ENCODE measurements at regions not wholly inside any gene's neighbourhood (a gene's known extent, or its start where the extent isn't known, plus 50 kb on each side); places are given as distances from the start of the nearest gene placed in this dataset.

GRCh38 chr9:89872426-89872912, 267.7 kb downstream of the GADD45G start:
- Histone ChIP-seq H3K27me3 (ENCODE audit: control insufficient read depth, insufficient read depth, low read length, poor library complexity, severe bottlenecking) (no peaks in the 10 kb centered on the region), H3K4me3 (ENCODE audit: insufficient read depth, low read depth, low read length) (no peak overlapping the region), H3K27ac (ENCODE audit: insufficient read depth, low read depth, low read length, poor library complexity, severe bottlenecking) (no peak overlapping the region), H3K9me3 (ENCODE audit: control insufficient read depth, low read length) (no peaks in the 10 kb centered on the region), H3K36me3 (ENCODE audit: control insufficient read depth, insufficient read depth, low read length) (no peaks in the 10 kb centered on the region), H3K4me1 (ENCODE audit: control insufficient read depth, insufficient read depth, low read length) (peaks cover 8% of the 10 kb centered on the region)
- WGBS, 2 experiments, result 85 to 89% methylated on average over 9 of the region's 9 CpGs

GRCh38 chr9:89872913-89873707, 268.3 kb downstream of the GADD45G start:
- no peak overlapping the region for H3K27ac ChIP-seq (ENCODE audit: insufficient read depth, low read depth, low read length, poor library complexity, severe bottlenecking)
- no peaks in the 10 kb centered on the region for H3K27me3 ChIP-seq (ENCODE audit: control insufficient read depth, insufficient read depth, low read length, poor library complexity, severe bottlenecking)
- no peak overlapping the region for H3K4me3 ChIP-seq (ENCODE audit: insufficient read depth, low read depth, low read length)
- 92 to 95% methylated on average over 11 of the region's 11 CpGs for WGBS, 2 experiments
- H3K9me3 ChIP-seq (ENCODE audit: control insufficient read depth, low read length), result no peaks in the 10 kb centered on the region
- no peaks in the 10 kb centered on the region for H3K36me3 ChIP-seq (ENCODE audit: control insufficient read depth, insufficient read depth, low read length)
- peaks cover 8% of the 10 kb centered on the region for H3K4me1 ChIP-seq (ENCODE audit: control insufficient read depth, insufficient read depth, low read length)

- Histone ChIP-seq H3K4me3 (ENCODE audit: insufficient read depth, low read depth, low read length) (no peak overlapping the region), H3K27ac (ENCODE audit: insufficient read depth, low read depth, low read length, poor library complexity, severe bottlenecking) (no peak overlapping the region), H3K9me3 (ENCODE audit: control insufficient read depth, low read length) (no peaks in the 10 kb centered on the region), H3K4me1 (ENCODE audit: control insufficient read depth, insufficient read depth, low read length) (peaks cover 8% of the 10 kb centered on the region), H3K27me3 (ENCODE audit: control insufficient read depth, insufficient read depth, low read length, poor library complexity, severe bottlenecking) (no peaks in the 10 kb centered on the region), H3K36me3 (ENCODE audit: control insufficient read depth, insufficient read depth, low read length) (no peaks in the 10 kb centered on the region)
- 92 to 93% methylated on average over 8 of the region's 8 CpGs for WGBS, 2 experiments
Observed at GRCh38 chr9:89873801-89874200, 269.0 kb downstream of the GADD45G start.

GRCh38 chr9:89874351-89875321, 269.8 kb downstream of the GADD45G start:
- Histone ChIP-seq H3K36me3 (ENCODE audit: control insufficient read depth, insufficient read depth, low read length) (no peaks in the 10 kb centered on the region), H3K9me3 (ENCODE audit: control insufficient read depth, low read length) (no peaks in the 10 kb centered on the region), H3K4me1 (ENCODE audit: control insufficient read depth, insufficient read depth, low read length) (peaks cover 8% of the 10 kb centered on the region), H3K4me3 (ENCODE audit: insufficient read depth, low read depth, low read length) (no peak overlapping the region), H3K27me3 (ENCODE audit: control insufficient read depth, insufficient read depth, low read length, poor library complexity, severe bottlenecking) (no peaks in the 10 kb centered on the region), H3K27ac (ENCODE audit: insufficient read depth, low read depth, low read length, poor library complexity, severe bottlenecking) (no peak overlapping the region)
- WGBS, 2 experiments, result 84 to 86% methylated on average over 18 of the region's 18 CpGs

- 87% methylated on average over 18 of the region's 18 CpGs for WGBS, 2 experiments
- H3K36me3 ChIP-seq (ENCODE audit: control insufficient read depth, insufficient read depth, low read length), result no peaks in the 10 kb centered on the region
Observed at GRCh38 chr9:89877051-89878002, 272.5 kb downstream of the GADD45G start.

GRCh38 chr9:89878003-89878411, 273.2 kb downstream of the GADD45G start:
- Histone ChIP-seq H3K27ac (ENCODE audit: insufficient read depth, low read depth, low read length, poor library complexity, severe bottlenecking) (no peak overlapping the region), H3K36me3 (ENCODE audit: control insufficient read depth, insufficient read depth, low read length) (no peaks in the 10 kb centered on the region), H3K27me3 (ENCODE audit: control insufficient read depth, insufficient read depth, low read length, poor library complexity, severe bottlenecking) (no peaks in the 10 kb centered on the region), H3K4me1 (ENCODE audit: control insufficient read depth, insufficient read depth, low read length) (peaks cover 8% of the 10 kb centered on the region), H3K4me3 (ENCODE audit: insufficient read depth, low read depth, low read length) (no peak overlapping the region), H3K9me3 (ENCODE audit: control insufficient read depth, low read length) (no peaks in the 10 kb centered on the region)
- WGBS, 2 experiments, result 88% methylated on average over 5 of the region's 5 CpGs

More at GRCh38 chr9:89877051-89878002, 272.5 kb downstream of the GADD45G start:
- no peaks in the 10 kb centered on the region for H3K27me3 ChIP-seq (ENCODE audit: control insufficient read depth, insufficient read depth, low read length, poor library complexity, severe bottlenecking)
- peaks cover 8% of the 10 kb centered on the region for H3K4me1 ChIP-seq (ENCODE audit: control insufficient read depth, insufficient read depth, low read length)
- H3K27ac ChIP-seq (ENCODE audit: insufficient read depth, low read depth, low read length, poor library complexity, severe bottlenecking), result no peak overlapping the region
- no peak overlapping the region for H3K4me3 ChIP-seq (ENCODE audit: insufficient read depth, low read depth, low read length)
- H3K9me3 ChIP-seq (ENCODE audit: control insufficient read depth, low read length), result no peaks in the 10 kb centered on the region

- no peaks in the 10 kb centered on the region for H3K27me3 ChIP-seq (ENCODE audit: control insufficient read depth, insufficient read depth, low read length, poor library complexity, severe bottlenecking)
- peaks cover 8% of the 10 kb centered on the region for H3K4me1 ChIP-seq (ENCODE audit: control insufficient read depth, insufficient read depth, low read length)
- H3K9me3 ChIP-seq (ENCODE audit: control insufficient read depth, low read length), result no peaks in the 10 kb centered on the region
- no peak overlapping the region for H3K4me3 ChIP-seq (ENCODE audit: insufficient read depth, low read depth, low read length)
- H3K36me3 ChIP-seq (ENCODE audit: control insufficient read depth, insufficient read depth, low read length), result no peaks in the 10 kb centered on the region
- WGBS, 2 experiments, result 83 to 86% methylated on average over 6 of the region's 6 CpGs
- no peak overlapping the region for H3K27ac ChIP-seq (ENCODE audit: insufficient read depth, low read depth, low read length, poor library complexity, severe bottlenecking)
Observed at GRCh38 chr9:89878687-89879086, 273.9 kb downstream of the GADD45G start.

GRCh38 chr9:89879276-89879675, 274.5 kb downstream of the GADD45G start:
- 83 to 84% methylated on average over 6 of the region's 6 CpGs for WGBS, 2 experiments
- Histone ChIP-seq H3K4me1 (ENCODE audit: control insufficient read depth, insufficient read depth, low read length) (peaks cover 8% of the 10 kb centered on the region), H3K4me3 (ENCODE audit: insufficient read depth, low read depth, low read length) (no peak overlapping the region), H3K27ac (ENCODE audit: insufficient read depth, low read depth, low read length, poor library complexity, severe bottlenecking) (no peak overlapping the region), H3K9me3 (ENCODE audit: control insufficient read depth, low read length) (no peaks in the 10 kb centered on the region), H3K27me3 (ENCODE audit: control insufficient read depth, insufficient read depth, low read length, poor library complexity, severe bottlenecking) (no peaks in the 10 kb centered on the region), H3K36me3 (ENCODE audit: control insufficient read depth, insufficient read depth, low read length) (no peaks in the 10 kb centered on the region)

GRCh38 chr9:89879701-89880100, 274.9 kb downstream of the GADD45G start:
- Histone ChIP-seq H3K4me3 (ENCODE audit: insufficient read depth, low read depth, low read length) (no peak overlapping the region), H3K27ac (ENCODE audit: insufficient read depth, low read depth, low read length, poor library complexity, severe bottlenecking) (no peak overlapping the region), H3K4me1 (ENCODE audit: control insufficient read depth, insufficient read depth, low read length) (peaks cover 8% of the 10 kb centered on the region), H3K9me3 (ENCODE audit: control insufficient read depth, low read length) (no peaks in the 10 kb centered on the region), H3K36me3 (ENCODE audit: control insufficient read depth, insufficient read depth, low read length) (no peaks in the 10 kb centered on the region), H3K27me3 (ENCODE audit: control insufficient read depth, insufficient read depth, low read length, poor library complexity, severe bottlenecking) (no peaks in the 10 kb centered on the region)
- 95 to 97% methylated on average over 8 of the region's 8 CpGs for WGBS, 2 experiments
